ENCODE measurements at regions not wholly inside any gene's neighbourhood (a gene's known extent, or its start where the extent isn't known, plus 50 kb on each side); places are given as distances from the start of the nearest gene placed in this dataset.

DNA sequence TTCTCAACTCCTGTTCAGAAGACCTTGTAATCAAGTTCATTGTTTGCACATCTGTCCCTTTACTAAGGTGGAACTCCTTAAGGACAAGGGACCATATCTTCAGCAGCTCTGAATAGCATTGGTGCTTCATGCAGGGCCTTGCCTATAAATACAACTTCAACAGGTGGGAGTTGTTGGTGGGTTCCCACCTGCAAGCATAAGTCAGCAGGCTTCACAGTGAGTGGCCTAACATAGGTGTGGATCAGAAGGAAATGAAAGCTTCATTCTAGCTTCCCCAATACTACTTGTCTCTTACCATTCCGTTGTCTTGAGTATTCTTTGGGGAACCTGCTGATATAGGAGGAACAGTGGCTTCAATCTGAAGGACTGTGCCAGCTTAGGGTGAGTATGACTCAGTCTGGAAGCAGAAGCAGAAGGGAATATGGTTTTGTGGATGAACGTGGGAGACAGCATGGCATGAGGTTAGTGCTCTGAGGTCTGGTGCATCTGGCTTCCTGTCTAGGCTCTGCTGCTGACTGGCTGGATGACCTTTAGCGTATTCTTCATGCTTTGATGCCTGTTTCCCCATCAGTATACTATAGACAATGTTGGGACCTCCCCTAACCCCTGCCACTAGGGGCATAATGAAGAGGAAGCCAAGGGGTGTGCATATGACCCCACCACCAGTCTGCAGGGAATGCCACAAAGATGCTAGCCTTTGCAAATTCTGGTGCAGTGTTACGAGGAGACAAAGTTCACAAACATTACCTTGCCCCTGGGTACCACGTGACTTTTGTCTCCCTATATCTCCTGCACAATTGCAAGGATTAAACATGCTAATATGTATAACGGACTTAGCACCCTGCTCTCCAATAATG lies 192.3 kb downstream of the PALM2AKAP2 start:
- dilution Hi-C loops (cut with MboI; ENCODE audit: extremely low pct_ligation_motif_present, low sequenced_read_pairs), result no loop called here
- Histone ChIP-seq H3K27me3 (ENCODE audit: control insufficient read depth in 2 of 2, insufficient read depth in 2 of 2, low read length in 2 of 2) (no peaks in the 10 kb centered on the region), H3K27ac (ENCODE audit: insufficient read depth, low read depth, low read length) (no peak overlapping the region), H3K79me2 (ENCODE audit: control insufficient read depth, insufficient read depth, low read length) (no peaks in the 10 kb centered on the region), H3K4me1 (ENCODE audit: control insufficient read depth, extremely low read depth, insufficient read depth, low read length) (peaks cover 27% of the 10 kb centered on the region), H2AFZ (ENCODE audit: low read depth, low read length) (no peak overlapping the region), H4K20me1 (replicated peaks; ENCODE audit: control insufficient read depth, extremely low read depth, insufficient read depth, low read length) (no peaks in the 10 kb centered on the region), H3K4me2 (ENCODE audit: insufficient read depth, low read length) (no peak overlapping the region), H3K36me3 (ENCODE audit: control insufficient read depth in 2 of 2, extremely low read depth in 1 of 2, insufficient read depth in 2 of 2, low read length in 2 of 2) (no peaks in the 10 kb centered on the region), H3K9ac (replicated peaks; ENCODE audit: extremely low read depth, insufficient read depth, low read length) (no peak overlapping the region), H3K4me3 (replicated peaks in 1 of 3; ENCODE audit: insufficient read depth in 1 of 3, low read depth in 1 of 3, low read length in 3 of 3) (no peak overlapping the region), H3K9me3 (replicated peaks; ENCODE audit: control insufficient read depth, insufficient read depth, low read length) (no peaks in the 10 kb centered on the region), H3K9me1 (replicated peaks; ENCODE audit: control insufficient read depth, extremely low read depth, insufficient read depth, low read length) (no peaks in the 10 kb centered on the region)
- CTCF ChIA-PET, result interaction anchor here (0.9 kb wide), 1 partner anchor 15 kb away, joined by 3 read pairs; no protein-coding TSS in a partner anchor
- intact Hi-C loops (cut with micrococcal nuclease), result no loop called here
- DNase-seq (ENCODE audit: low read depth, low spot score) (no peak), FAIRE-seq (no peak)
- no TSS peak for BruUV-seq (replicated peaks)
- no peak for TF ChIP-seq FOS (IDR thresholded peaks at IDR 0.05; ENCODE audit: borderline replicate concordance, insufficient read depth, low read length)
- TF ChIP-seq, protein P1, sequence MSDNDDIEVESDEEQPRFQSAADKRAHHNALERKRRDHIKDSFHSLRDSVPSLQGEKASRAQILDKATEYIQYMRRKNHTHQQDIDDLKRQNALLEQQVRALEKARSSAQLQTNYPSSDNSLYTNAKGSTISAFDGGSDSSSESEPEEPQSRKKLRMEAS (IDR thresholded peaks at IDR 0.05; ENCODE audit: insufficient read depth, insufficient read length), result no peak
- TF ChIP-seq, protein P2, sequence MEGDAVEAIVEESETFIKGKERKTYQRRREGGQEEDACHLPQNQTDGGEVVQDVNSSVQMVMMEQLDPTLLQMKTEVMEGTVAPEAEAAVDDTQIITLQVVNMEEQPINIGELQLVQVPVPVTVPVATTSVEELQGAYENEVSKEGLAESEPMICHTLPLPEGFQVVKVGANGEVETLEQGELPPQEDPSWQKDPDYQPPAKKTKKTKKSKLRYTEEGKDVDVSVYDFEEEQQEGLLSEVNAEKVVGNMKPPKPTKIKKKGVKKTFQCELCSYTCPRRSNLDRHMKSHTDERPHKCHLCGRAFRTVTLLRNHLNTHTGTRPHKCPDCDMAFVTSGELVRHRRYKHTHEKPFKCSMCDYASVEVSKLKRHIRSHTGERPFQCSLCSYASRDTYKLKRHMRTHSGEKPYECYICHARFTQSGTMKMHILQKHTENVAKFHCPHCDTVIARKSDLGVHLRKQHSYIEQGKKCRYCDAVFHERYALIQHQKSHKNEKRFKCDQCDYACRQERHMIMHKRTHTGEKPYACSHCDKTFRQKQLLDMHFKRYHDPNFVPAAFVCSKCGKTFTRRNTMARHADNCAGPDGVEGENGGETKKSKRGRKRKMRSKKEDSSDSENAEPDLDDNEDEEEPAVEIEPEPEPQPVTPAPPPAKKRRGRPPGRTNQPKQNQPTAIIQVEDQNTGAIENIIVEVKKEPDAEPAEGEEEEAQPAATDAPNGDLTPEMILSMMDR (IDR thresholded peaks at IDR 0.05; ENCODE audit: extremely low read depth in 1 of 2, insufficient read depth in 1 of 2, low read depth in 1 of 2, low read length in 2 of 2), result no peak
- TF ChIP-seq POLR2A (IDR thresholded peaks at IDR 0.05; ENCODE audit: low read depth, low read length), result no peak
- no peak for TF ChIP-seq MYC (IDR thresholded peaks at IDR 0.05; ENCODE audit: low read depth, low read length)
- no peak for TF ChIP-seq POLR2AphosphoS5 (IDR thresholded peaks at IDR 0.05; ENCODE audit: insufficient read depth, low read depth, low read length)
- no peak for TF ChIP-seq JUN (IDR thresholded peaks at IDR 0.05; ENCODE audit: borderline replicate concordance, insufficient read depth, insufficient read length, low read depth)
- TF ChIP-seq GATA2 (IDR thresholded peaks at IDR 0.05; ENCODE audit: insufficient read depth, insufficient read length, low read depth, low read length), result no peak
- TF ChIP-seq EZH2 (IDR thresholded peaks at IDR 0.05; ENCODE audit: borderline replicate concordance, low read depth, low read length, severe bottlenecking), result no peak
- POLR2A ChIA-PET, result no interaction called here

Data from endothelial cell of umbilical vein (primary cell).